ENCODE measurements at regions not wholly inside any gene's neighbourhood (a gene's known extent, or its start where the extent isn't known, plus 50 kb on each side); places are given as distances from the start of the nearest gene placed in this dataset.

- no peak for DNase-seq (ENCODE audit: low read depth)
- H3K4me3 ChIP-seq (ENCODE audit: low read depth, low read length), result no peak overlapping the region
- no peak for TF ChIP-seq CTCF (IDR thresholded peaks at IDR 0.05; ENCODE audit: insufficient read depth, low read length)
Measured at GRCh38 chr11:112374486-112375140, 114.0 kb upstream of the PLET1 start.

GRCh38 chr11:112377946-112378345, 117.3 kb upstream of the PLET1 start:
- TF ChIP-seq CTCF (IDR thresholded peaks at IDR 0.05; ENCODE audit: insufficient read depth, low read length), result no peak
- H3K4me3 ChIP-seq (ENCODE audit: low read depth, low read length), result no peak overlapping the region
- DNase-seq (ENCODE audit: low read depth), result no peak

- no peak for DNase-seq (ENCODE audit: low read depth)
- no peak for TF ChIP-seq CTCF (IDR thresholded peaks at IDR 0.05; ENCODE audit: insufficient read depth, low read length)
- no peak overlapping the region for H3K4me3 ChIP-seq (ENCODE audit: low read depth, low read length)
Measured at GRCh38 chr11:112380464-112380863, 119.8 kb upstream of the PLET1 start.

GRCh38 chr11:112381578-112381977, 120.9 kb upstream of the PLET1 start:
- no peak for TF ChIP-seq CTCF (IDR thresholded peaks at IDR 0.05; ENCODE audit: insufficient read depth, low read length)
- no peak for DNase-seq (ENCODE audit: low read depth)
- H3K4me3 ChIP-seq (ENCODE audit: low read depth, low read length), result no peak overlapping the region

- TF ChIP-seq CTCF (IDR thresholded peaks at IDR 0.05; ENCODE audit: insufficient read depth, low read length), result no peak
- H3K4me3 ChIP-seq (ENCODE audit: low read depth, low read length), result no peak overlapping the region
- DNase-seq (ENCODE audit: low read depth), result no peak
Measured at GRCh38 chr11:112382561-112382960, 121.9 kb upstream of the PLET1 start.

- H3K4me3 ChIP-seq (ENCODE audit: low read depth, low read length), result no peak overlapping the region
- no peak for DNase-seq (ENCODE audit: low read depth)
- TF ChIP-seq CTCF (IDR thresholded peaks at IDR 0.05; ENCODE audit: insufficient read depth, low read length), result no peak
Measured at GRCh38 chr11:112388496-112388895, 127.8 kb upstream of the PLET1 start.

GRCh38 chr11:112391086-112391485, 130.4 kb upstream of the PLET1 start:
- no peak for TF ChIP-seq CTCF (IDR thresholded peaks at IDR 0.05; ENCODE audit: insufficient read depth, low read length)
- no peak overlapping the region for H3K4me3 ChIP-seq (ENCODE audit: low read depth, low read length)
- no peak for DNase-seq (ENCODE audit: low read depth)
